Gastrocnemius medialis (tissue), 4 donors: ENCODE measurements at regions not wholly inside any gene's neighbourhood (a gene's known extent, or its start where the extent isn't known, plus 50 kb on each side); places are given as distances from the start of the nearest gene placed in this dataset.

Experiments
- POLR2A ChIP-seq, 2 donors: fragments of 450-650 bp; IDR thresholded peaks; one replicate each; pipeline ENCODE4 v1.6.1; 2017; ENCODE audit warnings: antibody characterized with exemption in 2 of 2, mild to moderate bottlenecking in 2 of 2, moderate library complexity in 2 of 2
- TF ChIP-seq, protein P1 (sequence below), 5 experiments: fragments of 450-650 bp in 3 of 5; fragments of 200-600 bp in 2 of 5; sonication (generic) in 2 of 5; IDR thresholded peaks in 4 of 5; conservative IDR thresholded peaks in 1 of 5; 1 replicate in 4 of 5; 2 replicates in 1 of 5; pipeline ENCODE4 v1.5.1; 2016 to 2019; ENCODE audit warnings: antibody characterized with exemption in 5 of 5, mild to moderate bottlenecking in 3 of 5, moderate library complexity in 3 of 5

DNA sequence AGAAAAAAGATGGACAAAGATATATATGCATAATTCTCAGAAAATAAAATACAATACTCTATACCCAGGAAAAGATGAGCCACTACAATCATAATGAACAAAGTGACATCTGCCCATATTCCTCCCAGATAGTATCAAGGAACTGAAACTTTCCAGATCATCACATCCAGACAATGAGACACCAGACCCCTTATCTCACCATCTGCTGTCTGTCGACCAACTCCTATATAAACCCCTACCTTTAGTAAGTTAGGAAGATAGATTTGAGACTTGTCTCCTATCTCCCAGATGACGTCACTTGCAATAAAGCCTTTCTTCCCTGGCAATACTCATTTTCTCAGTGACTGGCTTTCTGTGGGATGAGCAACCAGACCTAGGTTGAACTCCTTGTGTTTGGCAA lies 1071.6 kb downstream of the PLOD2 start:
- TF ChIP-seq POLR2A (IDR thresholded peaks at IDR 0.05), result no peak
- TF ChIP-seq, protein P1, sequence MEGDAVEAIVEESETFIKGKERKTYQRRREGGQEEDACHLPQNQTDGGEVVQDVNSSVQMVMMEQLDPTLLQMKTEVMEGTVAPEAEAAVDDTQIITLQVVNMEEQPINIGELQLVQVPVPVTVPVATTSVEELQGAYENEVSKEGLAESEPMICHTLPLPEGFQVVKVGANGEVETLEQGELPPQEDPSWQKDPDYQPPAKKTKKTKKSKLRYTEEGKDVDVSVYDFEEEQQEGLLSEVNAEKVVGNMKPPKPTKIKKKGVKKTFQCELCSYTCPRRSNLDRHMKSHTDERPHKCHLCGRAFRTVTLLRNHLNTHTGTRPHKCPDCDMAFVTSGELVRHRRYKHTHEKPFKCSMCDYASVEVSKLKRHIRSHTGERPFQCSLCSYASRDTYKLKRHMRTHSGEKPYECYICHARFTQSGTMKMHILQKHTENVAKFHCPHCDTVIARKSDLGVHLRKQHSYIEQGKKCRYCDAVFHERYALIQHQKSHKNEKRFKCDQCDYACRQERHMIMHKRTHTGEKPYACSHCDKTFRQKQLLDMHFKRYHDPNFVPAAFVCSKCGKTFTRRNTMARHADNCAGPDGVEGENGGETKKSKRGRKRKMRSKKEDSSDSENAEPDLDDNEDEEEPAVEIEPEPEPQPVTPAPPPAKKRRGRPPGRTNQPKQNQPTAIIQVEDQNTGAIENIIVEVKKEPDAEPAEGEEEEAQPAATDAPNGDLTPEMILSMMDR (IDR thresholded peaks at IDR 0.05 in 4 of 5, conservative IDR thresholded peaks at IDR 0.05 in 1 of 5), result no peak
